NOMO-1 treated with DMSO at 0.1 percent for 48 hours (cell line): ENCODE measurements at regions not wholly inside any gene's neighbourhood (a gene's known extent, or its start where the extent isn't known, plus 50 kb on each side); places are given as distances from the start of the nearest gene placed in this dataset.
"Not testable (repeated sequence)": the region's sequence is repeated elsewhere in the genome, so short reads cannot be mapped to it uniquely, and the experiment has no call there.

Experiments used
- DNase-seq: peaks from one replicate; lab custom pipeline; 2025; ENCODE audit not compliant: unreplicated experiment; lab: John Stamatoyannopoulos, UW

- no peak for DNase-seq
These were observed 305.1 kb upstream of the GULP1 start for GRCh38 chr2:187986390-187987105.

- DNase-seq: no peak
These were observed 303.3 kb upstream of the GULP1 start for GRCh38 chr2:187988348-187988747.

- DNase-seq: no peak
These were observed 301.6 kb upstream of the GULP1 start for GRCh38 chr2:187989925-187990623.

GRCh38 chr2:187991389-187991788 is 300.3 kb upstream of the GULP1 start:
- DNase-seq: no peak

- DNase-seq: no peak
These were observed 297.0 kb upstream of the GULP1 start for GRCh38 chr2:187994464-187995331.

- no peak for DNase-seq
These were observed 296.1 kb upstream of the GULP1 start for GRCh38 chr2:187995556-187995955.

GRCh38 chr2:187996630-187997029 is 295.0 kb upstream of the GULP1 start:
- DNase-seq: no peak

GRCh38 chr2:188000189-188000588 is 291.5 kb upstream of the GULP1 start:
- no peak for DNase-seq

GRCh38 chr2:188003800-188004199 is 287.9 kb upstream of the GULP1 start:
- no peak for DNase-seq

- DNase-seq: no peak
These were observed 277.9 kb upstream of the GULP1 start for GRCh38 chr2:188013767-188014166.

- DNase-seq: no peak
These were observed 274.8 kb upstream of the GULP1 start for GRCh38 chr2:188016917-188017316.

GRCh38 chr2:188022389-188022788 is 269.3 kb upstream of the GULP1 start:
- no peak for DNase-seq

- DNase-seq: no peak
These were observed 268.6 kb upstream of the GULP1 start for GRCh38 chr2:188023035-188023434.

GRCh38 chr2:188024811-188025210 is 266.9 kb upstream of the GULP1 start:
- no peak for DNase-seq

- no peak for DNase-seq
These were observed 262.9 kb upstream of the GULP1 start for GRCh38 chr2:188028739-188029138.

- DNase-seq: no peak
These were observed 259.4 kb upstream of the GULP1 start for GRCh38 chr2:188032306-188032705.

GRCh38 chr2:188032786-188033185 is 258.9 kb upstream of the GULP1 start:
- DNase-seq: no peak

- not testable (repeated sequence) for DNase-seq
These were observed 258.4 kb upstream of the GULP1 start for GRCh38 chr2:188033240-188033639.

GRCh38 chr2:188034102-188034501 is 257.6 kb upstream of the GULP1 start:
- DNase-seq: not testable (repeated sequence)

GRCh38 chr2:188035377-188035776 is 256.3 kb upstream of the GULP1 start:
- DNase-seq: not testable (repeated sequence)

- not testable (repeated sequence) for DNase-seq
These were observed 254.9 kb upstream of the GULP1 start for GRCh38 chr2:188036786-188037185.

GRCh38 chr2:188039307-188039706 is 252.4 kb upstream of the GULP1 start:
- DNase-seq: no peak
